LNCaP clone FGC (cell line): ENCODE measurements at regions not wholly inside any gene's neighbourhood (a gene's known extent, or its start where the extent isn't known, plus 50 kb on each side); places are given as distances from the start of the nearest gene placed in this dataset.

ENCODE experiments used
- DNase-seq: peaks from one replicate; pipeline ENCODE4 v3.0.0-alpha.2; 2011; ENCODE audit warnings: low read depth
- H3K4me3 ChIP-seq: 2 replicates; pipeline ENCODE4 v1.5.1; 2011; ENCODE audit warnings: mild to moderate bottlenecking, low read depth, low read length, control low read depth
- CTCF ChIP-seq: IDR thresholded peaks from 2 replicates; pipeline ENCODE4 v1.5.1; 2012; ENCODE audit warnings: mild to moderate bottlenecking; ENCODE audit not compliant: control insufficient read depth, insufficient read depth; ENCODE audit errors: extremely low read depth

GRCh38 chrX:34716302-34716701 is 59.2 kb upstream of the TMEM47 start:
- H3K4me3 ChIP-seq: no peak overlapping the region
- TF ChIP-seq CTCF: no peak
- no peak for DNase-seq

- TF ChIP-seq CTCF: no peak
- no peak for DNase-seq
- no peak overlapping the region for H3K4me3 ChIP-seq
These were observed 77.3 kb upstream of the TMEM47 start for GRCh38 chrX:34734383-34734782.

- no peak for DNase-seq
- H3K4me3 ChIP-seq: no peak overlapping the region
- no peak for TF ChIP-seq CTCF
These were observed 87.4 kb upstream of the TMEM47 start for GRCh38 chrX:34744521-34744920.

- no peak for TF ChIP-seq CTCF
- DNase-seq: no peak
- no peak overlapping the region for H3K4me3 ChIP-seq
These were observed 92.8 kb upstream of the TMEM47 start for GRCh38 chrX:34749896-34750295.

GRCh38 chrX:34764852-34765361 is 107.8 kb upstream of the TMEM47 start:
- TF ChIP-seq CTCF: no peak
- DNase-seq: peak; percentile 56
- no peak overlapping the region for H3K4me3 ChIP-seq

GRCh38 chrX:34768290-34768689 is 111.2 kb upstream of the TMEM47 start:
- no peak for DNase-seq
- no peak for TF ChIP-seq CTCF
- H3K4me3 ChIP-seq: no peak overlapping the region

GRCh38 chrX:34770511-34770910 is 113.4 kb upstream of the TMEM47 start:
- H3K4me3 ChIP-seq: no peak overlapping the region
- no peak for TF ChIP-seq CTCF
- no peak for DNase-seq
